ENCODE measurements at regions not wholly inside any gene's neighbourhood (a gene's known extent, or its start where the extent isn't known, plus 50 kb on each side); places are given as distances from the start of the nearest gene placed in this dataset.

DNA sequence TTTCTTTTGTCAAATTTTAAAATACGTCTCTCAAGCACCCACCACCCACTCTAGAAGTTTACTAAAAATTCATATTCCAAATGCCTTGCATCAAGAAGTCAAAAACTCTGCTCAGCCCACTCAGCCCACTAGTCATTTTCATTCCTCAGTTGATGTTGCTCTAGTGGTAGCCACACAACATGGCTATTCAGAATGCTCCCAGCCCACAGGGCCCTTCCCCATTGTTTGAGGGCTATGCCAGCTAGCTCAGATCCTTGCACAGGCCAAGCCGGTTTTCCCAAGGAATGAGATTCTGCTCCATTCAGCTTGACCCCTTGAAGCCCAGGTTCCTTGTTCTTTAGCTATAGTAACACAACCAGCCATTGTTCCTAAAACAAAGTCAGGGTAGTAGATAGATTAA lies 297.5 kb upstream of the RASGEF1B start:
- TF ChIP-seq EP300 (conservative IDR thresholded peaks at IDR 0.05; ENCODE audit: poor library complexity, severe bottlenecking) (no peak), POLR2AphosphoS5 (IDR thresholded peaks at IDR 0.05) (no peak), SMC3 (conservative IDR thresholded peaks at IDR 0.05; ENCODE audit: poor library complexity) (no peak), EZH2 (IDR thresholded peaks at IDR 0.05; ENCODE audit: borderline replicate concordance, insufficient read depth, low read length, poor library complexity, severe bottlenecking) (no peak), RAD21 (conservative IDR thresholded peaks at IDR 0.05) (no peak)
- TF ChIP-seq, protein P1, sequence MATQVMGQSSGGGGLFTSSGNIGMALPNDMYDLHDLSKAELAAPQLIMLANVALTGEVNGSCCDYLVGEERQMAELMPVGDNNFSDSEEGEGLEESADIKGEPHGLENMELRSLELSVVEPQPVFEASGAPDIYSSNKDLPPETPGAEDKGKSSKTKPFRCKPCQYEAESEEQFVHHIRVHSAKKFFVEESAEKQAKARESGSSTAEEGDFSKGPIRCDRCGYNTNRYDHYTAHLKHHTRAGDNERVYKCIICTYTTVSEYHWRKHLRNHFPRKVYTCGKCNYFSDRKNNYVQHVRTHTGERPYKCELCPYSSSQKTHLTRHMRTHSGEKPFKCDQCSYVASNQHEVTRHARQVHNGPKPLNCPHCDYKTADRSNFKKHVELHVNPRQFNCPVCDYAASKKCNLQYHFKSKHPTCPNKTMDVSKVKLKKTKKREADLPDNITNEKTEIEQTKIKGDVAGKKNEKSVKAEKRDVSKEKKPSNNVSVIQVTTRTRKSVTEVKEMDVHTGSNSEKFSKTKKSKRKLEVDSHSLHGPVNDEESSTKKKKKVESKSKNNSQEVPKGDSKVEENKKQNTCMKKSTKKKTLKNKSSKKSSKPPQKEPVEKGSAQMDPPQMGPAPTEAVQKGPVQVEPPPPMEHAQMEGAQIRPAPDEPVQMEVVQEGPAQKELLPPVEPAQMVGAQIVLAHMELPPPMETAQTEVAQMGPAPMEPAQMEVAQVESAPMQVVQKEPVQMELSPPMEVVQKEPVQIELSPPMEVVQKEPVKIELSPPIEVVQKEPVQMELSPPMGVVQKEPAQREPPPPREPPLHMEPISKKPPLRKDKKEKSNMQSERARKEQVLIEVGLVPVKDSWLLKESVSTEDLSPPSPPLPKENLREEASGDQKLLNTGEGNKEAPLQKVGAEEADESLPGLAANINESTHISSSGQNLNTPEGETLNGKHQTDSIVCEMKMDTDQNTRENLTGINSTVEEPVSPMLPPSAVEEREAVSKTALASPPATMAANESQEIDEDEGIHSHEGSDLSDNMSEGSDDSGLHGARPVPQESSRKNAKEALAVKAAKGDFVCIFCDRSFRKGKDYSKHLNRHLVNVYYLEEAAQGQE (IDR thresholded peaks at IDR 0.05; ENCODE audit: borderline replicate concordance): no peak
- Histone ChIP-seq H3F3A (ENCODE audit: insufficient read depth, low read length, poor library complexity, severe bottlenecking) (no peaks in the 10 kb centered on the region), H3K27ac (ENCODE audit: low read length) (no peak overlapping the region), H3K36me3 (ENCODE audit: insufficient read depth, low read length) (no peaks in the 10 kb centered on the region), H3K9ac (ENCODE audit: low read length) (no peak overlapping the region), H3K79me2 (replicated peaks; ENCODE audit: insufficient read depth, low read length) (no peaks in the 10 kb centered on the region), H3K4me2 (ENCODE audit: low read length) (no peak overlapping the region), H3K9me3 (ENCODE audit: low read length) (no peaks in the 10 kb centered on the region), H3K27me3 (ENCODE audit: insufficient read depth, low read depth, low read length) (no peaks in the 10 kb centered on the region), H4K20me1 (ENCODE audit: insufficient read depth) (no peaks in the 10 kb centered on the region), H3K9me2 (ENCODE audit: insufficient read depth, low read length) (no peaks in the 10 kb centered on the region), H2AFZ (ENCODE audit: low read depth, low read length) (no peak overlapping the region), H3K4me3 (ENCODE audit: low read length) (no peak overlapping the region)

GRCh38 chr4:81758574-81759264 lies 287.0 kb upstream of the RASGEF1B start:
- Histone ChIP-seq H4K20me1 (ENCODE audit: insufficient read depth) (no peaks in the 10 kb centered on the region), H3K36me3 (ENCODE audit: insufficient read depth, low read length) (no peaks in the 10 kb centered on the region), H3K79me2 (replicated peaks; ENCODE audit: insufficient read depth, low read length) (no peaks in the 10 kb centered on the region), H3K4me2 (ENCODE audit: low read length) (no peak overlapping the region), H2AFZ (ENCODE audit: low read depth, low read length) (no peak overlapping the region), H3K9me3 (ENCODE audit: low read length) (no peaks in the 10 kb centered on the region), H3K27me3 (ENCODE audit: insufficient read depth, low read depth, low read length) (no peaks in the 10 kb centered on the region), H3F3A (ENCODE audit: insufficient read depth, low read length, poor library complexity, severe bottlenecking) (no peaks in the 10 kb centered on the region), H3K4me3 (ENCODE audit: low read length) (no peak overlapping the region), H3K9ac (ENCODE audit: low read length) (no peak overlapping the region), H3K9me2 (ENCODE audit: insufficient read depth, low read length) (no peaks in the 10 kb centered on the region), H3K27ac (ENCODE audit: low read length) (no peak overlapping the region)
- TF ChIP-seq POLR2AphosphoS5 (IDR thresholded peaks at IDR 0.05) (no peak), EZH2 (IDR thresholded peaks at IDR 0.05; ENCODE audit: borderline replicate concordance, insufficient read depth, low read length, poor library complexity, severe bottlenecking) (no peak), CTCF (IDR thresholded peaks at IDR 0.05; ENCODE audit: poor library complexity, severe bottlenecking) (no peak), EP300 (conservative IDR thresholded peaks at IDR 0.05; ENCODE audit: poor library complexity, severe bottlenecking) (no peak), MXI1 (conservative IDR thresholded peaks at IDR 0.05; ENCODE audit: poor library complexity, severe bottlenecking) (no peak), SMC3 (conservative IDR thresholded peaks at IDR 0.05; ENCODE audit: poor library complexity) (no peak), RAD21 (conservative IDR thresholded peaks at IDR 0.05) (no peak), TAF1 (IDR thresholded peaks at IDR 0.05; ENCODE audit: low read depth) (no peak)
- TF ChIP-seq, protein P1 (IDR thresholded peaks at IDR 0.05; ENCODE audit: borderline replicate concordance): no peak
